Lung (tissue), 11 donors: ENCODE measurements at regions not wholly inside any gene's neighbourhood (a gene's known extent, or its start where the extent isn't known, plus 50 kb on each side); places are given as distances from the start of the nearest gene placed in this dataset.

ENCODE experiments used
- ATAC-seq: fragments of 200-7000 bp; cut with Tn5 transposase; one replicate; pipeline ENCODE4 v1.9.1; 2020; ENCODE audit warnings: moderate number of reproducible peaks; ENCODE audit not compliant: insufficient read depth, low FRiP score
- DNase-seq, 3 donors: peaks; one replicate each; pipeline ENCODE4 v3.0.0-alpha.2; 2013 to 2017
- H3K27ac ChIP-seq, 2 donors: one replicate each; pipeline ENCODE4 v1.5.1; 2013; ENCODE audit warnings: mild to moderate bottlenecking in 2 of 2, moderate library complexity in 2 of 2, control low read depth in 1 of 2, inconsistent platforms in 1 of 2, low read depth in 1 of 2, low read length in 1 of 2
- H3K27me3 ChIP-seq, 3 donors: one replicate each; pipeline ENCODE4 v1.5.1; 2013; ENCODE audit warnings: low read length in 2 of 3; ENCODE audit not compliant: control insufficient read depth in 3 of 3, insufficient read depth in 3 of 3
- H3K36me3 ChIP-seq, 4 donors: one replicate each; pipeline ENCODE4 v1.5.1; 2013; ENCODE audit warnings: low read length in 4 of 4, mild to moderate bottlenecking in 1 of 4, moderate library complexity in 1 of 4; ENCODE audit not compliant: control insufficient read depth in 4 of 4, insufficient read depth in 4 of 4
- H3K4me1 ChIP-seq, 5 donors: one replicate each; pipeline ENCODE4 v1.5.1; 2013; ENCODE audit warnings: low read length in 5 of 5, mild to moderate bottlenecking in 2 of 5, moderate library complexity in 1 of 5; ENCODE audit not compliant: control insufficient read depth in 5 of 5, insufficient read depth in 5 of 5
- H3K4me3 ChIP-seq: one replicate; pipeline ENCODE4 v1.5.1; 2013; ENCODE audit warnings: mild to moderate bottlenecking, control low read depth, moderate library complexity
- H3K9ac ChIP-seq, 2 donors: one replicate each; pipeline ENCODE4 v1.5.1; 2013; ENCODE audit warnings: low read length in 2 of 2, control low read depth in 1 of 2; ENCODE audit not compliant: insufficient read depth in 1 of 2
- H3K9me3 ChIP-seq, 4 donors: one replicate each; pipeline ENCODE4 v1.5.1; 2013; ENCODE audit warnings: low read length in 3 of 4, mild to moderate bottlenecking in 1 of 4, moderate library complexity in 1 of 4; ENCODE audit not compliant: control insufficient read depth in 4 of 4, insufficient read depth in 3 of 4
- WGBS, 2 donors: extraction: QIAGEN DNeasy Blood & Tissue Kit; methylation state at CpG; one replicate each; pipeline ENCODE4 v1.1.7; 2013; 5-methylcytosine and 5-hydroxymethylcytosine counted together
- TF ChIP-seq, protein P1 (sequence below): IDR thresholded peaks from 2 replicates; pipeline ENCODE4 v1.5.1; 2012; ENCODE audit warnings: mild to moderate bottlenecking; ENCODE audit errors: control extremely low read depth, extremely low read depth
- donor health status: control.
- donor health status: control.
- donor health status: Bipolar disorder and iron deficiency.
- donor health status: healthy.
- donor health status: DM: yes; HTN: yes; CAD: no.

DNA sequence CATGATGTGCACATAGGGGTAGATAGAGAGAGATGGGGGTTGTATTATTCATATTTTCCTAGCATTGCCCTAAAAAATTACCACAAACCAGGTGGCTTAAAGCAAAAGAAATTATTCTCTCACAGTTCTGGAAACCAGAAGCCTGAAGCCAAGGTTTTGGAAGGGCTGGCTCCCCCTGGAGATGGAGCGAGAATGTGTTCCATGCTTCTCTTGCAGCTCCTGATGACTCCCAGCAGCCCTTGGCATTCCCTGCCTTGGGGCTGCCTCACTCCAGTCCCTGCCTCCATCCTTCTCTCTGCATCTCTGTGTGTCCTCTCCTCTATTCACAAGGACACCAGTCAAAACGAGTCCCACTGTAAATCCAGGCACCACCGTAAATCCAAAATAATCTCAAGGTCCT, 91.5 kb upstream of the FAM174B start:
- no peak for DNase-seq
- TF ChIP-seq, protein P1, sequence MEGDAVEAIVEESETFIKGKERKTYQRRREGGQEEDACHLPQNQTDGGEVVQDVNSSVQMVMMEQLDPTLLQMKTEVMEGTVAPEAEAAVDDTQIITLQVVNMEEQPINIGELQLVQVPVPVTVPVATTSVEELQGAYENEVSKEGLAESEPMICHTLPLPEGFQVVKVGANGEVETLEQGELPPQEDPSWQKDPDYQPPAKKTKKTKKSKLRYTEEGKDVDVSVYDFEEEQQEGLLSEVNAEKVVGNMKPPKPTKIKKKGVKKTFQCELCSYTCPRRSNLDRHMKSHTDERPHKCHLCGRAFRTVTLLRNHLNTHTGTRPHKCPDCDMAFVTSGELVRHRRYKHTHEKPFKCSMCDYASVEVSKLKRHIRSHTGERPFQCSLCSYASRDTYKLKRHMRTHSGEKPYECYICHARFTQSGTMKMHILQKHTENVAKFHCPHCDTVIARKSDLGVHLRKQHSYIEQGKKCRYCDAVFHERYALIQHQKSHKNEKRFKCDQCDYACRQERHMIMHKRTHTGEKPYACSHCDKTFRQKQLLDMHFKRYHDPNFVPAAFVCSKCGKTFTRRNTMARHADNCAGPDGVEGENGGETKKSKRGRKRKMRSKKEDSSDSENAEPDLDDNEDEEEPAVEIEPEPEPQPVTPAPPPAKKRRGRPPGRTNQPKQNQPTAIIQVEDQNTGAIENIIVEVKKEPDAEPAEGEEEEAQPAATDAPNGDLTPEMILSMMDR, result no peak
- Histone ChIP-seq H3K27ac (no peak overlapping the region), H3K4me3 (no peak overlapping the region), H3K36me3 (no peaks in the 10 kb centered on the region), H3K9me3 (peaks cover 0 to 3% (median 0%) of the 10 kb centered on the region in 4 donors), H3K4me1 (no peaks in the 10 kb centered on the region), H3K9ac (no peak overlapping the region), H3K27me3 (no peaks in the 10 kb centered on the region)
- no peak for ATAC-seq
- WGBS, 2 donors, result 97 to 99% methylated on average over 3 of the region's 3 CpGs

DNA sequence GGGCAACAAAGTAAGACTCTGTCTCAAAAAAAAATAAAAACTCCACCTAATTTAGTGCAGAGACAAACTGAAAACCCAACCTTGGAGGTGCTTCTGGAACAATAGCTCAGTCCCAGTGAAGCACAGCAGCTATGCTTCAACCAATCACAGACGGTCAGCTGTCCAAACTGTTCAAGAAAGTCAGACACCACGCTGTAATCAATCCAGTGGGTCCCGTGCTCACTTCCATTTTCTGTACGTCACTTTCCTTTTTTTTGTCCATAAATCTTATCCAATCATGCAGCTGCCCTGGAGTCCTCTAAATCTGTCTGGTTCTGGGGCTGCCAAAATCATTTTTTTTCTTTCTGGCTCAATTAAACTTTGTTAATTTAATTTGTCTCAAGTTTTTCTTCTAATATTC, 93.6 kb upstream of the FAM174B start:
- H3K9me3 ChIP-seq, result no peaks in the 10 kb centered on the region
- H3K9ac ChIP-seq, result no peak overlapping the region
- H3K36me3 ChIP-seq, result no peaks in the 10 kb centered on the region
- H3K4me1 ChIP-seq, result no peaks in the 10 kb centered on the region
- no peak for ATAC-seq
- 81 to 88% methylated on average over 4 of the region's 4 CpGs for whole genome bisulfite sequencing, 2 donors
- TF ChIP-seq, protein P1, result no peak
- no peak for DNase-seq
- no peaks in the 10 kb centered on the region for H3K27me3 ChIP-seq
- no peak overlapping the region for H3K4me3 ChIP-seq
- no peak overlapping the region for H3K27ac ChIP-seq

DNA sequence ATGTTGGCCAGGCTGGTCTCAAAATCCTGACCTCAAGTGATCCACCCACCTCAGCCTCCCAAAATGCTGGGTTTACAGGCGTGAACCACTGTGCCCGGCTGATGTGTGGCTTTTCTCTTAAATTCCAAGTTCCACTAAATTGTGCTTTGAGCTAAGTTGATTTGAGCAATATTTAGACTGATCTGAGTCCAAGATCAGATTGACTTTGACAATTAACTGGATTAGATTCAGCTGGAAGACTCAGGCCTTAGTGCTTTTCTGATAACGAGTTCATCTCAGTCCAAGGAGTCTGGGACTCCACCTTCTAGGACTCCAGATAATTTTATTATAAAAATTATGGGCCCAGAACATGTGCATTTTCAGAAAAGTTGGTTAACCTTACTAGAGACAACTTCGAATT, 94.4 kb upstream of the FAM174B start:
- DNase-seq, result peak in 2 of 3 donors; percentile 17 to 60
- Histone ChIP-seq H3K9ac (no peak overlapping the region), H3K4me1 (no peaks in the 10 kb centered on the region), H3K27me3 (no peaks in the 10 kb centered on the region), H3K9me3 (no peaks in the 10 kb centered on the region), H3K4me3 (no peak overlapping the region), H3K36me3 (no peaks in the 10 kb centered on the region), H3K27ac (no peak overlapping the region)
- ATAC-seq, result no peak
- TF ChIP-seq, protein P1, result no peak
- 78 to 91% methylated on average over 4 of the region's 4 CpGs for WGBS, 2 donors

DNA sequence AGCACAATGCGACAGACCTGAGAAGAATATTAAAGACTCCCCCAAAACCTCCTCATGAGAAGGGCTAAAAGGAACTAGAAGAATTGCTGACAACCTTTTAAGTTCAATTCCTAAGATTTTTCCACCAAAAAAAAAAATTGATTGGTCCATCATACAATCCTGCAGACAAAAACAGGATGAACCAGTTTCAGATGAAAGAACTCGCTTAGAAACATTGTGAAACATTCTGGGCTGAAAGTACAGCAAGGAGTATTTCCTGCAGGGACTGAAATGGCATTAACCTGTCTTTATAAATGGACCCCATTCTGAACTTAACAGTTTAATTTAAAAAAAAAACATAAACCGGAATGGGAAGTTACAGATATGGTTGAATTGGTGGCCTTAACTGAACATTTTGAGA, 96.0 kb upstream of the FAM174B start:
- H3K36me3 ChIP-seq, result no peaks in the 10 kb centered on the region
- no peak overlapping the region for H3K4me3 ChIP-seq
- peak in 2 of 3 donors; percentile 65 to 81 for DNase-seq
- WGBS, 2 donors, result 63 to 69% methylated on average over 3 of the region's 3 CpGs
- H3K9me3 ChIP-seq, result no peaks in the 10 kb centered on the region
- H3K27me3 ChIP-seq, result no peaks in the 10 kb centered on the region
- H3K4me1 ChIP-seq, result no peaks in the 10 kb centered on the region
- H3K27ac ChIP-seq, result no peak overlapping the region
- TF ChIP-seq, protein P1, result no peak
- no peak overlapping the region for H3K9ac ChIP-seq
- peak; percentile 34 for ATAC-seq
